COLO668 (cell line): ENCODE measurements at regions not wholly inside any gene's neighbourhood (a gene's known extent, or its start where the extent isn't known, plus 50 kb on each side); places are given as distances from the start of the nearest gene placed in this dataset.
"Not testable (repeated sequence)": the region's sequence is repeated elsewhere in the genome, so short reads cannot be mapped to it uniquely, and the experiment has no call there.

ENCODE experiments used
- DNase-seq: peaks from one replicate; lab custom pipeline; 2025; ENCODE audit not compliant: unreplicated experiment; lab: John Stamatoyannopoulos, UW

- no peak for DNase-seq
These were observed 470.0 kb downstream of the PRDM9 start for GRCh38 chr5:23977365-23977764.

- DNase-seq = peak; percentile 34
These were observed 470.6 kb downstream of the PRDM9 start for GRCh38 chr5:23977997-23978396.

- no peak for DNase-seq
These were observed 484.0 kb downstream of the PRDM9 start for GRCh38 chr5:23991406-23991805.

- no peak for DNase-seq
These were observed 487.4 kb downstream of the PRDM9 start for GRCh38 chr5:23994581-23995370.

GRCh38 chr5:23996525-23996924 is 489.1 kb downstream of the PRDM9 start:
- DNase-seq = no peak

GRCh38 chr5:24005384-24005783 is 498.0 kb downstream of the PRDM9 start:
- no peak for DNase-seq

- not testable (repeated sequence) for DNase-seq
These were observed 510.3 kb downstream of the PRDM9 start for GRCh38 chr5:24017710-24018109.

GRCh38 chr5:24026288-24026687 is 518.9 kb downstream of the PRDM9 start:
- no peak for DNase-seq

GRCh38 chr5:24042688-24043087 is 535.3 kb downstream of the PRDM9 start:
- DNase-seq = no peak

GRCh38 chr5:24045046-24045445 is 537.6 kb downstream of the PRDM9 start:
- DNase-seq = no peak

GRCh38 chr5:24053737-24054136 is 546.3 kb downstream of the PRDM9 start:
- no peak for DNase-seq

GRCh38 chr5:24059006-24059405 is 551.6 kb downstream of the PRDM9 start:
- no peak for DNase-seq

- DNase-seq = no peak
These were observed 552.3 kb downstream of the PRDM9 start for GRCh38 chr5:24059716-24060115.

- no peak for DNase-seq
These were observed 558.4 kb downstream of the PRDM9 start for GRCh38 chr5:24065779-24066178.

GRCh38 chr5:24067208-24067607 is 559.8 kb downstream of the PRDM9 start:
- no peak for DNase-seq

GRCh38 chr5:24068524-24068923 is 561.1 kb downstream of the PRDM9 start:
- no peak for DNase-seq

GRCh38 chr5:24073107-24073506 is 565.7 kb downstream of the PRDM9 start:
- no peak for DNase-seq

- no peak for DNase-seq
These were observed 564.7 kb downstream of the CDH10 start for GRCh38 chr5:24080046-24080445.

- no peak for DNase-seq
These were observed 550.6 kb downstream of the CDH10 start for GRCh38 chr5:24094081-24094679.

GRCh38 chr5:24102010-24102409 is 542.8 kb downstream of the CDH10 start:
- no peak for DNase-seq

- DNase-seq = no peak
These were observed 541.2 kb downstream of the CDH10 start for GRCh38 chr5:24103451-24104023.

GRCh38 chr5:24110004-24110615 is 534.7 kb downstream of the CDH10 start:
- no peak for DNase-seq
